HUES6 (cell line): ENCODE measurements at regions not wholly inside any gene's neighbourhood (a gene's known extent, or its start where the extent isn't known, plus 50 kb on each side); places are given as distances from the start of the nearest gene placed in this dataset.

ENCODE experiments used
- H3K27ac ChIP-seq: 2 replicates; pipeline ENCODE4 v1.7.0; 2013; ENCODE audit warnings: low read depth, mild to moderate bottlenecking, low read length, inconsistent platforms
- H3K27me3 ChIP-seq: 2 replicates; pipeline ENCODE4 v1.6.1; 2013; ENCODE audit warnings: low read length; ENCODE audit not compliant: control insufficient read depth, insufficient read depth
- H3K36me3 ChIP-seq: 2 replicates; pipeline ENCODE4 v1.6.1; 2013; ENCODE audit warnings: low read length; ENCODE audit not compliant: control insufficient read depth, insufficient read depth
- H3K4me1 ChIP-seq: 2 replicates; pipeline ENCODE4 v1.6.1; 2013; ENCODE audit warnings: low read length; ENCODE audit not compliant: control insufficient read depth, insufficient read depth
- H3K4me3 ChIP-seq: 2 replicates; pipeline ENCODE4 v1.5.1; 2013; ENCODE audit warnings: low read depth, low read length
- H3K9ac ChIP-seq: one replicate; pipeline ENCODE4 v1.6.1; 2013; ENCODE audit warnings: mild to moderate bottlenecking, low read length
- H3K9me3 ChIP-seq: 2 replicates; pipeline ENCODE4 v1.6.1; 2013; ENCODE audit warnings: low read depth, low read length; ENCODE audit not compliant: control insufficient read depth, insufficient read depth

GRCh38 chr6:137654365-137654981, 160.3 kb upstream of the OLIG3 start:
- Histone ChIP-seq H3K9ac (no peak overlapping the region), H3K27ac (no peak overlapping the region), H3K27me3 (no peaks in the 10 kb centered on the region), H3K9me3 (peaks cover 22% of the 10 kb centered on the region; the same call in 1 of the 2 replicates), H3K4me3 (no peak overlapping the region), H3K36me3 (no peaks in the 10 kb centered on the region), H3K4me1 (peaks cover 12% of the 10 kb centered on the region; the same call in 1 of the 2 replicates)

GRCh38 chr6:137655291-137655690, 161.1 kb upstream of the OLIG3 start:
- Histone ChIP-seq H3K9me3 (peaks cover 22% of the 10 kb centered on the region; the same call in 1 of the 2 replicates), H3K4me3 (no peak overlapping the region), H3K4me1 (peaks cover 12% of the 10 kb centered on the region; the same call in 1 of the 2 replicates), H3K9ac (no peak overlapping the region), H3K36me3 (no peaks in the 10 kb centered on the region), H3K27ac (no peak overlapping the region), H3K27me3 (no peaks in the 10 kb centered on the region)

- no peaks in the 10 kb centered on the region for H3K36me3 ChIP-seq
- no peaks in the 10 kb centered on the region for H3K27me3 ChIP-seq
- H3K9me3 ChIP-seq, result peaks cover 22% of the 10 kb centered on the region; the same call in 1 of the 2 replicates
- H3K9ac ChIP-seq, result no peak overlapping the region
- H3K4me3 ChIP-seq, result no peak overlapping the region
- H3K4me1 ChIP-seq, result peaks cover 11% of the 10 kb centered on the region; the same call in 1 of the 2 replicates
- no peak overlapping the region for H3K27ac ChIP-seq
Observed at GRCh38 chr6:137656735-137657134, 162.5 kb upstream of the OLIG3 start.

DNA sequence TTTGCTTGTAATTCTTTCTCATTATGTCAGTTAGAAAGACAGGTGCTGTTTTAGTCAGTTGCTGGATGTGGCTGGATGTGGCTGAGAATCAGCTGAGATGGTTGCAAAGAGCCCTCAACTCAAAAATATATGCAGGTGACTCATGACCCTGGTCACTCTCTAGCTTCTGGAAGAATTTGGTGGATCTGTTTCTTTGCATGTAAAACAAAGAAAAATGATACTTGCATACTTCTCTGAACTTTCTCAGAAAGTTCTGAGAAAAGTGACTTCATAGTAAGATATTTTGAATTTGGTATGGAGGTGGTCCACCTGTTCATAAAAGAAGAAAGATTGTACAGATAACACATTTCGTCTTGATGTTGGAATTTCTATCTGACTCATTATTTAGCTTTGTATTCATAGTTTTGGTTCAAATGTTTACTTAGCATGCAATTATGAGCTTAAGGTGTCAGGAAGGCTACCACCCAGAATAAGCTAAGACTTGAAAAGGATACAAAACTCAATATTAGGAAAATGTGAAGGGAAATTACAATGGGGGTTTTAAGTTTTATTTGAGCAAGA, 163.2 kb upstream of the OLIG3 start:
- Histone ChIP-seq H3K9ac (no peak overlapping the region), H3K4me3 (no peak overlapping the region), H3K27ac (no peak overlapping the region), H3K9me3 (peaks cover 20% of the 10 kb centered on the region; the same call in 1 of the 2 replicates), H3K27me3 (no peaks in the 10 kb centered on the region), H3K4me1 (peaks cover 5% of the 10 kb centered on the region; the same call in 1 of the 2 replicates), H3K36me3 (no peaks in the 10 kb centered on the region)

DNA sequence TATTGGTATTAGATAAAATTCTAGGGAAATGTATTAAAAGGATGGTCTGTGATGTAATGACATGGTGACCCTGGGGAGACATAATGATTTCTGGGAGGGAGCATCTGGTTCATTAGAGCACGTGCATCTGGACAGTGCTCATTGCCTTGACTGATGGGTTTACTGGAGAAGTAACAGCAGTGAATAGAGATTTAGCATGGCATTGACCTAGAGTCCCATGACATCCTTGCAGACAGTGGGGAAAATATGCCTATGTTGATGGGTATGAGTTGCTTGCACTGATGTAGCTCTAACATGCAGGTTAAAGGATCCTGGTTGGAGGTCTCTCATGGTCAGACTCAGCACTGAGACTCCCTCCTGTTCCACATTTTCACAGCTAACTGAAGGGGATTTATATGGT, 164.1 kb upstream of the OLIG3 start:
- H3K36me3 ChIP-seq, result no peaks in the 10 kb centered on the region
- no peak overlapping the region for H3K9ac ChIP-seq
- peaks cover 13% of the 10 kb centered on the region; the same call in 1 of the 2 replicates for H3K9me3 ChIP-seq
- no peaks in the 10 kb centered on the region; the same call in 1 of the 2 replicates for H3K4me1 ChIP-seq
- H3K27ac ChIP-seq, result no peak overlapping the region
- H3K27me3 ChIP-seq, result no peaks in the 10 kb centered on the region
- no peak overlapping the region for H3K4me3 ChIP-seq

GRCh38 chr6:137659871-137660270, 165.7 kb upstream of the OLIG3 start:
- Histone ChIP-seq H3K4me1 (no peaks in the 10 kb centered on the region), H3K9ac (no peak overlapping the region)

DNA sequence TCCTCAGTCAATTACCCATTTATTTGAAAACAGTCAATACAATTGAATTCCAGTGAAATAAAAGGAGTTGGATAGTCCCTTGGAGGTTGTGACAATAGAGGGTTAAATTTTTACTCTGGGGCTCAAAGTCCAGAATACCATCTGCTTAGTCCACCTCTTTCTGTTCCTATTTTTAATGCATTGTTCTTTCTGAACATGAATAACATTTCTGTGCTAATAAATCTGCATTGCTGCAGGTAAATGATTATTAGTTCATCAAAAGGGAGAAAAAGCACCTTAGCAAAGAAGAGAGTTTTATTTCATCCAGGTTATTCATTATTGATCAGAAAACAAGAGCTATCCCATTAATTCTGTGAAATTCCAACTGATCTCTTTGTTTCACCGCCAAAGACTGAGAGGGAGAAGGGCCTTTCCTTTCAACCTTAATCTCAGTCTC, 166.1 kb upstream of the OLIG3 start:
- no peak overlapping the region for H3K27ac ChIP-seq
- no peaks in the 10 kb centered on the region for H3K4me1 ChIP-seq
- H3K4me3 ChIP-seq, result no peak overlapping the region

More at GRCh38 chr6:137659871-137660270, 165.7 kb upstream of the OLIG3 start:
- no peak overlapping the region for H3K27ac ChIP-seq
- H3K9me3 ChIP-seq, result peaks cover 5% of the 10 kb centered on the region; the same call in 1 of the 2 replicates
- H3K36me3 ChIP-seq, result no peaks in the 10 kb centered on the region
- no peak overlapping the region for H3K4me3 ChIP-seq
- no peaks in the 10 kb centered on the region for H3K27me3 ChIP-seq

DNA sequence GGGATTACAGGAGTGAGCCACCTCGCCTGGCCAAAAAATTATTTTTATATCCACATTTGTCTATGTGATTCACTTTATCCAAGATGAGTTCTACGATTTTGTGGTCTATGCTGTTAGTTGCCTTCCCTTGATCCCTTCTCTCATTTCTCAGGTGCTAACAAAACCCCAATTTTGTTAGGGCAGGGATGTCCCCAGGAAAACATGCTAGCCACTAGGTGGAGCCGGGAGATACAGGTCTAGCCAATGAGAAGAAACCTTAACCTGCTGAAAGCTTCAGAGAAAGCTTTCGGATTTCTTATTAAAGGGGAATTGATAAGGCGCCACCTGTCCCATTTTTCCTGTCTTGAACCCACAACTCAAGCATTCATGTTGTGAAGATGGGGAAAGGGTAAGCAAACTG, 167.4 kb upstream of the OLIG3 start:
- Histone ChIP-seq H3K4me3 (no peak overlapping the region), H3K27me3 (no peaks in the 10 kb centered on the region), H3K27ac (no peak overlapping the region), H3K9ac (no peak overlapping the region), H3K4me1 (no peaks in the 10 kb centered on the region), H3K36me3 (no peaks in the 10 kb centered on the region), H3K9me3 (no peaks in the 10 kb centered on the region)

More for the DNA sequence above, 166.1 kb upstream of the OLIG3 start:
- Histone ChIP-seq H3K27me3 (no peaks in the 10 kb centered on the region), H3K36me3 (no peaks in the 10 kb centered on the region), H3K9me3 (peaks cover 5% of the 10 kb centered on the region; the same call in 1 of the 2 replicates), H3K9ac (no peak overlapping the region)

GRCh38 chr6:137664183-137664582, 170.0 kb upstream of the OLIG3 start:
- no peak overlapping the region for H3K4me3 ChIP-seq
- H3K9me3 ChIP-seq, result no peaks in the 10 kb centered on the region
- no peaks in the 10 kb centered on the region for H3K27me3 ChIP-seq
- H3K27ac ChIP-seq, result no peak overlapping the region
- H3K36me3 ChIP-seq, result no peaks in the 10 kb centered on the region
- no peak overlapping the region for H3K9ac ChIP-seq
- H3K4me1 ChIP-seq, result no peaks in the 10 kb centered on the region

DNA sequence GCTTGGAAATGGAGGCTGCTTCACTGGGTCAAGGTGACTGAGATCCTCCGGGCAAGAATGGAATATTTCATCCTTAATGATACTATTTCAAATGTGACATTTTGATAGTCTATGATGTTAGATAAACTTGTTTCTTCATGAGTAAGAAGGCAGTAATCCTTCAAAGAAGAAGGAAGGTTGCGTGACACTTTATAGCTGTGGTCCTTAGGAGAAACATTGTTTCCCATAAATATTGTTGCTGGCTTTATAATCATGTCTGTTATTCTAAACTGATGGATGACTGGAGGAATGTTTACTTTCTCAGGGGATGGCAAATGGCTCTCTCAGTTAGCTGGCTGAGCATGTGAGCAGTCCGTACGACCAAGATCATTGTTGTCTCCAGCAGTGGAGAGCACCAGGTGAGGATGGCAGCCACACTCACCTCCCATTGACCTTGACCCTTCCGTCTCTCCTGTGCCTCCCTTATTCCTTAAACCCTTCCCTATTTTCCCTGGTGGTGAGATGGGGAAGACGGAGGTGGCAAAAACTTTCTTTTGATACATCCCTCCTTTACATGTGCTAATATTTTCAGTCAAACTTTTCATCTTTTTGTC, 171.2 kb upstream of the OLIG3 start:
- Histone ChIP-seq H3K27me3 (no peaks in the 10 kb centered on the region), H3K36me3 (no peaks in the 10 kb centered on the region), H3K4me3 (no peak overlapping the region), H3K27ac (no peak overlapping the region), H3K9ac (no peak overlapping the region), H3K9me3 (no peaks in the 10 kb centered on the region), H3K4me1 (no peaks in the 10 kb centered on the region)

GRCh38 chr6:137666202-137666774, 172.1 kb upstream of the OLIG3 start:
- Histone ChIP-seq H3K27me3 (no peaks in the 10 kb centered on the region), H3K36me3 (no peaks in the 10 kb centered on the region), H3K4me3 (no peak overlapping the region), H3K9me3 (no peaks in the 10 kb centered on the region), H3K27ac (no peak overlapping the region), H3K9ac (no peak overlapping the region), H3K4me1 (no peaks in the 10 kb centered on the region)
